AG09319 (cell line): ENCODE measurements at regions not wholly inside any gene's neighbourhood (a gene's known extent, or its start where the extent isn't known, plus 50 kb on each side); places are given as distances from the start of the nearest gene placed in this dataset.
A peak's percentile ranks its signal among the peaks of the same experiment; 100 is the strongest.

Experiments used
- DNase-seq: peaks from one replicate; pipeline ENCODE4 v3.0.0-alpha.2; 2010; ENCODE audit warnings: low read depth; ENCODE audit errors: extremely low read depth
- CTCF ChIP-seq: IDR thresholded peaks from 2 replicates; pipeline ENCODE4 v1.5.1; 2011; ENCODE audit warnings: low read depth, mild to moderate bottlenecking, inconsistent platforms, low read length, moderate library complexity

GRCh38 chr2:143918465-143918989, 601.4 kb downstream of the ZEB2 start:
- no peak for TF ChIP-seq CTCF
- no peak for DNase-seq

GRCh38 chr2:143916781-143917180, 603.1 kb downstream of the ZEB2 start:
- no peak for DNase-seq
- TF ChIP-seq CTCF, result no peak

GRCh38 chr2:143909577-143910353, 610.2 kb downstream of the ZEB2 start:
- TF ChIP-seq CTCF, result no peak

GRCh38 chr2:143908843-143909242, 611.1 kb downstream of the ZEB2 start:
- no peak for DNase-seq
- no peak for TF ChIP-seq CTCF

More at GRCh38 chr2:143909577-143910353, 610.2 kb downstream of the ZEB2 start:
- no peak for DNase-seq

- TF ChIP-seq CTCF, result no peak
- peak; percentile 47 for DNase-seq
Observed at GRCh38 chr2:143907801-143908200, 612.1 kb downstream of the ZEB2 start.

- TF ChIP-seq CTCF, result no peak
- DNase-seq, result no peak
Observed at GRCh38 chr2:143906850-143907249, 613.1 kb downstream of the ZEB2 start.

GRCh38 chr2:143905587-143905986, 614.3 kb downstream of the ZEB2 start:
- DNase-seq, result no peak
- TF ChIP-seq CTCF, result no peak
